GM19463 (cell line): ENCODE measurements at regions not wholly inside any gene's neighbourhood (a gene's known extent, or its start where the extent isn't known, plus 50 kb on each side); places are given as distances from the start of the nearest gene placed in this dataset.
"Not testable (repeated sequence)": the region's sequence is repeated elsewhere in the genome, so short reads cannot be mapped to it uniquely, and the experiment has no call there.

Experiments used
- ATAC-seq: cut with Tn5 transposase; IDR thresholded peaks from one replicate; pipeline ENCODE4 v1.9.1; 2021; ENCODE audit warnings: mild to moderate bottlenecking, moderate library complexity; ENCODE audit not compliant: unreplicated experiment

DNA sequence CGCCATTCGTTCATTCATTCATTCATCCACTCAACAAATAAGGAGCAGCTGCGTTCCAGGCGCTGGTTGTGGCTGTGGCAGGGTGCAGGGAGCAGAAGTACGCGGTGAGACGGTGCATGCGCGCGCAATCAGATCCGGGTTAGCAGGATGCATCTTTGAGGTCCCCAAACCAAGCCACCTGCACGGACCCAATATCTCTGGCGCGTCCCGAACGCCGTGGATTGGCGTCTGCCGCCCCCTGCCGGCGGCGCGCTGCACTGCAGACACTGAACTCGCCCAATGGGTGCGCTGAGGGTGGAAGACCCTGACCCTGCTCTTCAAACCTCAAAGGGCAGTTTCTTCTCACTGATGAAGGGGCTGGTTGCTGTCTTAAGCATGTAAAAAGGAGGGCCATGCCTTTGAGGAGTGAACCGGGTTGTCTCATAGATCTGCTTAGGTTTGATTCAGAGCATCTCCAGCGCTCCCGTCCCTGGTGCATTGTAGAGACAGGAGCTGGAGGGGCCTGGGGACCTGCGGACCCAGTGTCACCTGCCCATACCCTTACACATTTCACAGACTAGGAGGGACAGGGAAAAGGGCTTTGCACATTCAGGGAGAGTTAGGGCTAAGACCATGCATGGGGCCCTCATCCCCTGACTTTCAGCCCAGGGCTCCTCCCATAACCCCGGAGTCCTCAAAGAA, 102.5 kb downstream of the RAMP3 start:
- ATAC-seq: peak; percentile 71

DNA sequence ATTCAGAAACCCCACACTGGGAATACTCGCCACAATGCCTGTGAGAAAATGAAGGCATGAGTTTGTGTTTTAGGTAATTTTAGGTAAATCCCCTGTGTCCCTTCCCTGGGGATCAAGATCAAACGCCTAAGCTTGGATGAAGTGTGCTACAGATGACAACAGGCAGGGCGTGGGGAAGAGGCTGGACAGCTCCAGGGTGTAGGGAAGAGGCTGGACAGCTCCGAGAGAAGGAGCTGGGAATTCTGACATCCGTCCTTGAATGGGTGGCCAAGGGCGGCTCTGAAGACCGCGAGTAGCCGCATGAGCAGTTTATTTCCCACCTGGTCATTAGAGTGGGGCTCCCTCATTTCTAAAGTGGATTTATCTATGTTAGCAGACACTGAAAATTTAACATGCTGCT, 109.7 kb downstream of the RAMP3 start:
- no peak for ATAC-seq

DNA sequence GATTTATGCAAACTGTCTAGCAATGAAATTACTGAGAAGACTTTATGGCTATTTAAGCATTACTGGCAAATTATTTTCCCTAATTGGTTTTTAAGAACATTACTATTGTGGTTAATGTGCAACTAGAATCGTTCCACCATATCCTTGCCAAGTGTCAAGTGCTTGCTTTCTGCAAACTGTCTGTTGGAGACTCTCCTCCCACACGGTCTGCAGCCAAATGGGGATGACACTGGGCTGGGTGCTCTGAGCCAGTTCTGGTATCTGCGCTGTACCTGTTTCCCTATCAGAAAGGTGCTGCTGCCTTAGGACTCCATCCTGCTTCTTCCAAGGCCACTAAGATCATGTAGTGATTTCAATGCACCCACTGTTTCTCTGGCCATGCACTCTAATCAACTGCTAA, 110.4 kb downstream of the RAMP3 start:
- ATAC-seq: no peak

DNA sequence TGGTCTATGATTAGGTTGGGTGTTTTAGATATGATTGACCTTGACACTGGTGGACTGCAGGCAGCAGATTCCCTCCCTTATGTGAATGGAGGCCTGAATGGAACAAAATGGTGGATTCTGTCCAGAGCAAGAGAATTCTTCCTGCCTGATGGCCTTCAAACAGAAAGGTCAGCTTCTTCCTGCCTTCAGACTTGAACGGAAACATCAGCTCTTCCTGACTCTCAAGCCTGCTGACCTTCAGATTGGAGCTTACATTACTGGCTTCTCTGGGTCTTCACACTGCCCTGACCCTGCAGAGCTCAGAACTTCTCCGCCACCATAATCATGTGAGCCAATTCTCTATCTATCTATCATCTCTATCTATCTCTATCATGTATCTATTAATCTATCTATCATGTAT, 111.6 kb downstream of the RAMP3 start:
- ATAC-seq: no peak

DNA sequence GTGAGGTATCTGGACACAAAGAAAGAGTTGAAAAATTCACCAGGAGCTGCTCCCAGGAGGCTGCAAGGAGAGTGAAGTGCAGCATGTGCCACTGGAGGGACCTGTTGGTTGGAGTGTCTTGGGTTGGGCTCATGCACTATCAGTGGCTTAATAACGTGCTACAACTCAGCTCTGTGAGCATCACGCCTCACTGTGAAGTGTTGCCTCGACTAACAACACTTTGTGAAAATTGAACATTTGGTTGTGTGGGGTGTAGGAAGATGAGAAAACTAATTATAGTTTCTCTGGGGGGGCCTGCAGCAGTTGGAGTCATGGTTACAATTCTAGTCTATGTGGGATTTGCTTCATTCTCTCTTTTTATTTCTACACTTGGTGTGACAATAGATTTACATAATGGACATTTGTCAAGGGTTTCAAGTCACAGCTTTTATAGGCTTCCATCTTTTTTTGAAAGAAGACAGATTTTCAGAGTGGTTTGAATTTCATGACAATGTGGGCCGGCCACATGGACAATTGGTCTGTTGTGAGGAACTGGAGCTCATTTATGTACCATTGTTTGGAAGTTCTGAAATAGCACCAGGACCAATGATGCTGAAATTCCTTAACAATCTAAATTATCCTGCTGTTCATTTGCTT, 121.3 kb downstream of the RAMP3 start:
- no peak for ATAC-seq

DNA sequence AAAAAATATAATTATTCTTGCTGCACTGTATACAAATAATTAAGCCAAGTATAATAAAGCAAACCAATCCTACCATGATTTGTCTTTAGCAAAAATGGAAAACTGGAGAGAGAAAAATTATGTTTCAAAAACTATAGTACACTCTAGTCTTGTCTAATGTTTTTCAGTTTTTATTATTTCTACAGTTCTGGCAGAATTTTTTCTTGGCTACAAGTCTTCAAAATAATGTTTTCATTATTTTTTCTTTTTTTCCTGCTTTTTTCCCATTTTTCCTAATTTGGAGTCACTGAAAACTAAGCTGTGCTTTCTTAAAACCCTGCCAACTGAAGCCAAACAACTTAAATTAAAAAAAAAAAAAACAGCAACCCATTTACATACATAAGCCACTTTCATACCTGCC, 132.0 kb downstream of the RAMP3 start:
- ATAC-seq: not testable (repeated sequence)

DNA sequence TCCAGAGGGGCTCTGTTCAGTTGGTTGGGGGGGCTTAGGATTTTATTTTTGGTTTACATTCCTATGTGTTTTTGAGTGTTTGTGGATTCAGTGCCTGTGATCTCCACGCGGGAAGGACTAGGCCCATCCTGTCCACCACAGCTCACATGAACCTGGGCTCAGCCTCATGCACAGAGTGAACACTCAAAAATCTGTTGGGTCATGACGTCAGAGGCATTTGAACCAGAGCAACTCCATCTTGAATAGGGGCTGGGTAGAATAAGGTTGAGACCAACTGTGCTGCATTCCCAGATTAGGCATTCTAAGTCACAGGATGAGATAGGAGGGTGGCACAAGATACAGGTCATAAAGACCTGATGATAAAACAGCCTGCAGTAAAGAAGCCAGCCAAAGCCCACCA, 133.3 kb downstream of the RAMP3 start:
- ATAC-seq: no peak

DNA sequence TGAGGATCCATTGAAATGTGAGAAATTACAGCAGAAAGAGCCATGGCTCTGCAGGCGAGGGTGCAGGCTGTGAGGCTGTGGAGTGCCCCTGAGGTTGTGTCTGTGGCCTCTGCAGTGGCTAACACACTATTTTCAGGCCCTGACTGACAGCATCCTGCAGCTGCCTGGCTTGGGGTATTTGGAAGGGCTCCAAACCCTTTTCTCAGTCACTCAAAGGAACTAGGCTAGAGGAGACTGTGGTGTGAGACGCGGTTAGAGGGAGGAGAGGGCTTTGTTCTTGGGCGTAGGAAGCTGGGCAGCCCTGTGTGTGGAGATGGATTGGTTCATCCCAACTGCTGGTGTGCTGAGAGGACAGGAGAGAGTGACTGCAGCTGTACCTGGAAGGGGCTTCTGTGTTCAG, 134.9 kb downstream of the RAMP3 start:
- ATAC-seq: no peak

DNA sequence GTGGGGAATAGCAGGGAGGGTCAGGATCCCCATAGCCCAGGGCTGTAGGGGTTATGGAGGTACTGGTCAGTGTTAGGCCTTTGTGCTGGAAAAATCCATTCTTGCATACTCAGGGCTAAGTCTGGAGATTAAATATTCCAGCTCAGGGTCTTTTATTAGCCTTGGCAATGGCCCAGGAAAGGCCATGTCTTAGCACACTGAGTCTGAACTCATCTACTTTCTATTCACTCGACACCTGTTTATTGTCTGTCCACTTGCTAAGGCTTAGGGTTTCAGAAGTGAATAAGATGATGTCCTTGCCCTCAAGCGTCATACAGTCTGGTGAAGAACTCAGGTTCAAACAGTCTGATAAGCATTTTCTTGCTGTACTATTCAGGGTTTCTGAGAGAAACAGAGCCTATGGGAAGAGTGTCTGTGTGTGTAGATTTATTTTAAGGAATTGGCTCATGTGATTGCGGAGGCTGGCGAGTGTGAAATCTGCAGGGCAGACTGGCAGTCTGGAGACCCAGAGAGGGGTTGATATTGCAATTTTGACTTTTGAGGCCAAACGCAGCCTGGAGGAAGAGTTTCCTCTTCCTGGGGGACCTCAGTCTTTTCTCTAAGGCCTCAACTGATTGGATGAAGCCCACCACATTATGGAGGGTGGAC, 135.8 kb downstream of the RAMP3 start:
- ATAC-seq: no peak

DNA sequence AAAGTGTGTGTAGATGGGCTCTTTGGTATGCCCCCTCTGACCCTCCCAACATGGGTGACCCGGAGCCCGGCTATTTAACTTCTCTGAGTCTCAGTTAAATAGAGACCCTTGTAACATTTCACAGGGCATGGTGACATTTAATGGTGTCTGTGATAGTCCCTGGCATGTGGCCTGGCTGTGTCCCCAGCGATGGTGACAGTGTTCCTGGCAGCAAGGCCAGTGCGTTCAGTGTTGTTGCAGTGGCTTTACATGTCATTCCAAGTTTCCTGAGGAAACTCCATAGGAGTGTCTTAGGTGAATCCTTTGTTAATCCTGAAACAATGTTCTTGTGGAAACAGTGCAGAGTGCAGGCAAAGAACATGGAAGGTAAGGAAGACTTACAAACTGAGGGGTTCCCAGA, 137.0 kb downstream of the RAMP3 start:
- ATAC-seq: no peak

DNA sequence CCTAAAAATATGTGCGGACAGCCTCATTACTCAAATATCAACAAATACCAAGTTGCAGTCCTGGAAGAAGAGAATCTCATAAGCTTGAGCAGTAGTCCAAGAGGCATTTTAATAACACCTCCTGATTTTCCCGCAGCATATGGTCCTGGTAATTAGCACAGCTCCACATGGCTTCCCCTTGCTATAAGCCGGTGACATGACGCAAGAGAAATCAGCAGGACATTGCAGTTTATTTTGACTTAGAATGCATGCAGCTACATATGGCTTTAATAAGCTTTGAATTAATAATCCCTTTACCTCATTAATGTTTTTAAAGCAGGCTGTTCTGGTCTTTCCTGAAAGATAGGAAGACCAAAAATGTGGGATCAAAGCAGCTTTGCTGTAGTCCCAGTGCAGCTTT, 137.6 kb downstream of the RAMP3 start:
- no peak for ATAC-seq

DNA sequence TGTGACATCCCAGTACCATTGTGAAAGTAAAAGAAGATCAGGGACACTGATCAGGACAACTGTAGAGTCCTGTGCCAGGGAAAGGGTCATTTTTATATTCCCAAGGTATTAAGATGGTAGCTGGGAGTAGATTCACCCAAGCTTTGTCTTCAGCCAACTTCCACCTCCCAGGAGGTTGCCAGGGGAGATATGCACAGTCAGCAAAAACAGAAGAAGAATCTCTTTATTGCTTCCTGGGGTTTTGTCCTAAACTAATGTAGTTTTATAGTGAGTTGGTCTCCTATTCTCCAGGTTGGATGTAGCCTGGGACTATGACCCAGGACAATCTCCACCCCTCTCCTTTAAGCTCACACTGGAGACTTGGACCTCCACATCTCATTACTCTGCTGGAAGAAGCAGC, 139.2 kb downstream of the RAMP3 start:
- no peak for ATAC-seq

DNA sequence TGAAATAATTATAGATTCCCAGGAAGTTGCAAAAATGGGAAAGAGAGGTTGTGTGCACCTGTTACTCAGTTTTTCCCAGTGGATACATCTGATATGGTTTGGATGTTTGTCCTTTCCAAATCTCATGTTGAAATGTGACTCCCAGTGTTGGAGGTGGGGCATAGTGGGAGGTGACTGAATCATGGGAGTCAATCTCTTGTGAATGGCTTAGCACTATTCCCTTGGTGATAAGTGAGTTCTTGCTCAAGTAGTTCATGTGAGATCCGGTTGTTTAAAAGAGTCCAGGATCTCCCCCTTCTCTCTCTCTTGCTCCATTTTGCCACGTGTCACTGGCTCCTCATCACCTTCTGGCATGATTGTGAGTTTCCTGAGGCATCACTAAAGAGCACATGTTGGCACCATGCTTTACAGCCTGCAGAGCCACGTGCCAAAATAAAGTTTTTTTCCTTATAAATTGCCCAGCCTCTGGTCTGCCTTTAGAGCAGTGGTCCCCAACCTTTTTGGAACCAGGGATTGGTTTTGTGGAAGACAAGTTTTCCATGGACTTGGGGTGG, 149.2 kb downstream of the RAMP3 start:
- no peak for ATAC-seq

DNA sequence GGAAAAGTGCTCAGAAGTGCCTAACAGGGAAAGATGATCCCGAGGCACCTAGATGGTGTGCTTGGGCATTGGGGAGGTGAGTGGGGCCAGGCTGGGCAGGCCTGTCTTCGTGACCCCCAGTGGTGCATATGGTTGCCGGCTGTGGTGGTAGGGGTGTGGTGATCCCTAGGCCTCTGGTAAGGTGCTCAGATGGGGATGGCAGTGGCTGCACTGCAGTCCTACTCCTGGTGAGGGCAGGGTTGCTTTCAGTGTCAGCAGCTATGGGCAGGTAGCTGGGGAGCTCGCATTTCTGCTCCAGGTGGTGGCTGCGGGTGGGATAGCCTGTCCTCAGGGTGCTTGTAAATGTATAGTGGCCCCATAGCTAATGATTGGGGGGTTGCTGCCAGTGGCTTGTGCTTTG, 154.0 kb downstream of the RAMP3 start:
- ATAC-seq: no peak

DNA sequence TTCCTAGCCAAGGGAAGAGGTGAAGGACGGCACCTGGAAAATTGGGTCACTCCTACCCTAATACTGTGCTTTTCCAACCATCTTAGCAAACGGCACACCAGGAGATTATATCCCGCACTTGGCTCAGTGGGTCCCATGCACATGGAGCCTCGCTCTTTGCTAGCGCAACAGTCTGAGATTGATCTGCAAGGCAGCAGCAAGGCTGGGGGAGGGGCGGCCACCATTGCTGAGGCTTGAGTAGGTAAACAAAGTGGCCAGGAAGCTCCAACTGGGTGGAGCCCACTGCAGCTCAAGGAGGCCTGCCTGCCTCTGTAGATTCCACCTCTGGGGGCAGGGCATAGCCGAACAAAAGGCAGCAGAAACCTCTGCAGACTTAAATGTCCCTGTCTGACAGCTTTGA, 157.9 kb downstream of the RAMP3 start:
- ATAC-seq: not testable (repeated sequence)

DNA sequence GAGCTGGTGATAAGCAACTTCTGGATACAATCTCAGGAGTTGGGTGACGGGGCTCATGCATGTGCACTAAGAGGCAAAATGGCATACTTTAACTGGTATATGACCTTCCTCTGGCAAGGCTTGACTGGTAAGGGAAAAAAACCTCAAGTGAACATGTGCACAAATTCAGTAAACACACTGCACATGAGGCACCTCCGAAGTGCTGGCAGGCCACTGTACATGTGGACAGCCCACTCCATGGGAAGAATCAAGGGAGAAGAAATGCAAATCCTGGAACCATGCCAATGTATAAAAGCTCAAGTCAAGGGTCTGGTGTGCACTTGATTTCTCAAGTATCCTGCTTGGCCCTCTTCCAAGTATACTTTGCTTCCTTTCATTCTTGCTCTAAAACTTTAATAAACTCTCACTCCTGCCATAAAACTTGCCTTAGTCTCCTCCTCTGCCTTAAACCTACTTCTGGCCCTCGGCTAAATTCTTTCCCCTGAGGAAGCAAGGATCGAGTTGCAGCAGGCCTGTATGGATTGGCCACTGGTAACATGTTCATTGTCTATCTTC, 167.2 kb downstream of the RAMP3 start:
- no peak for ATAC-seq

DNA sequence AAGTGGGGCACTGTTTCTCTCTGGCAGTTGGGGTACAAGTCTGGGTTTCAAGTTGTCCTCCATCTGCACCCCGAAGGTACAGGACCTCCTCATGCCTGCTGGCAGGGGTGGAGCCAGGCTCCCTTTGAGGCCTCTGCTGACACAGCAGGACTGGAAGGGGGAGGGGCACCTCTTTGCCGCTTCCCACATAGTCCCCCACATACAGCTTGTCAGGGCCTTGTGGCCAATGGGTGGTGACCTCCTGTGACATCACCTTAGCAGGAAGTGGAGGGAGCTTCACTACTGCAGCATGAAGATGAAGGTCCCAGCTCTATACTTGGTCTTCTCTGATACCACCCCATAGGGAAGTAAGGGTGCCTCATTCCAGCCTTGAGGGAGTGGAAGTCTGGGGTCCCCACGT, 167.8 kb downstream of the RAMP3 start:
- no peak for ATAC-seq

DNA sequence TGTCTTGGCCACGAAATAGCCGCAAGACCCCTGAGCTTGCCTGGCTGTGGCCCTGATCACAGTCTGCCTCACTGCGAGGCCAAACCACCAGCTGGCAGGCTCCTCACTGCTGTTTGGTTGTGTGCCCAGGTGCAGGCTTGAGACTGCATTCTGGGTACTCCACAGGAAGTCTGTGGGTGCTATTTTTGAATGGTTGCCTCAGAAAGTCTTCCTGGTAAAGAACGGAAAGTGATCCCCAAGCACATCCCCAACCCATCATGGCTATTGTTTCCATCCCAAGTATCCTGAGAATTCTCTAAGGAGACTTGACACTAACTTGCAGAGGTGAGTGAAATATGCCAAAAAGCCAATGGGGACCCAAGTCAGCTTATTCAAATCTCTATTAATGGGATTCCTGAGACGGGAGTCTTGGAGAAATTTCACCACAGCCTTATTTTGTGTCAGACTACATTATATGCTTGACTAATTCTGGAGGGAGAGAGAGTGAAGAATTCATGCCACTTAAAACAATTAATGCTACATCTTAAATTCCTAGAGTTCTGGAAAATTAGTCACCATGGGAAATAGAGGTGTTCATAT, 170.9 kb downstream of the RAMP3 start:
- no peak for ATAC-seq

DNA sequence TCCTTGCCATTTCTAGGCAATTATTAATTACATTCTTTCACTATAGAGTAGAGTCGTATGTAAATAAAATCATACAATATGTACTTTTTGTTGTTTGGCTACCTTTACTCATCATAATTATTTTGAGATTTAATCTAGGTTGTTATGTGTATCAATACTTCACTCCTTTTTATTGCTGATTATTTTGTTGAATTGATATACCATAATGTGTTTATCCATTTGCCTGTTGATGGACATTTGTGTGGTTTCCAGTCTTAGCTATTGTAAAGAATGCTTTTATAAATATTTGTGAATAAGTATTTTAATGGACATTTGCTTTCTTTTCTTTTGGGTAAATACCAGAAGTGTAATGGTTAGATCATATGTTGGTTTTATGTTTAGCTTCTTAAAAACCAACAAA, 174.0 kb downstream of the RAMP3 start:
- ATAC-seq: no peak

DNA sequence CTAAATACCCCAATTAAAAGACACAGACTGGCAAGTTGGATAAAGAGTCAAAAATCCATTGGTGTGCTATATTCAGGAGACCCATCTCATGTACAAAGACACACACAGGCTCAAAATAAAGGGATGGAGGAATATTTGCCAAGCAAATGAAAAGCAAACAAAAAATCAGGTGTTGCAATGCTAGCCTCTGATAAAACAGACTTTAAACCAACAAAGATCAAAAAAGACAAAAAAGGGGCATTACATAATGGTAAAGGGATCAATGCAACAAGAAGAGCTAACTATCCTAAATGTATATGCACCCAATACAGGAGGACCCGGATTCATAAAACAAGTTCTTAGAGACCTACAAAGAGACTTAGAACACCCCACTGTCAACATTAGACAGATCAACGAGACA, 177.4 kb downstream of the RAMP3 start:
- not testable (repeated sequence) for ATAC-seq

DNA sequence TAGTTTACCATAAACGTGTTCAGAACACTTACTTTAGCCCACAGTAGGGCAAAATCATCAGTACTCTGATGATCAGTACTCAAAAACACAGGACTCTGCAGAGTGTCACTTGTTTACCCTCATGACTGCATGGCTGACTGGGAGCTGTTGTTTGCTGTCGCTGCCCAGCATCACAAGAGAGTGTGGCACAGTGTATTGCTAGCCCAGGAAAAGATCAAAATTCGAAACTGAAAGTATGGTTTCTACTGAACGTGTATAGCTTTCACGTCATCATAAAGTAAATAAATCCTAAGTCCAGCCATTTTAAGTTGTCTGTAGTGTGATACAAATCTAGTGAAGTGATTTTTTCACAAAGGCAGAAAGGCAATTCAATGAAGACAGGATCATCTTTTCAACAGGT, 184.6 kb downstream of the RAMP3 start:
- ATAC-seq: no peak

DNA sequence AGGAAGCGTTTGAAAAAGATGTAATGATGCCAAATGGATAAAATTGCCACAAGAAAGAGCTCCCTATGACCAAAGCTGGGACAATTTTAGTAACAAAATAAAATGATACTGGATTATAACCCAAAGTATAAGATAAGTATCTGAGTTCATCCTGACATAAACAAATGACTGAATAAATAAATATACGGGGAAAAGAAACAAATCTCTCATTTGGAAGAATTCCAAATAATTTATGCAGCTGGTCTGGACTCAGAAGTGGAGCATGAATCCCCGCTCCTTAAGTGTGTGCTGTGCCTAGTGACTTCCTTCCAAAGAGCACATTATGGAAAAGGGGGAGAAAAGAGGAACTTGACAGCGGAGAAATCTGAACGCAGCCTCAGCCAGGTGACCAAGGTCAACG, 186.2 kb downstream of the RAMP3 start:
- no peak for ATAC-seq
